ENCODE measurements at regions not wholly inside any gene's neighbourhood (a gene's known extent, or its start where the extent isn't known, plus 50 kb on each side); places are given as distances from the start of the nearest gene placed in this dataset.

DNA sequence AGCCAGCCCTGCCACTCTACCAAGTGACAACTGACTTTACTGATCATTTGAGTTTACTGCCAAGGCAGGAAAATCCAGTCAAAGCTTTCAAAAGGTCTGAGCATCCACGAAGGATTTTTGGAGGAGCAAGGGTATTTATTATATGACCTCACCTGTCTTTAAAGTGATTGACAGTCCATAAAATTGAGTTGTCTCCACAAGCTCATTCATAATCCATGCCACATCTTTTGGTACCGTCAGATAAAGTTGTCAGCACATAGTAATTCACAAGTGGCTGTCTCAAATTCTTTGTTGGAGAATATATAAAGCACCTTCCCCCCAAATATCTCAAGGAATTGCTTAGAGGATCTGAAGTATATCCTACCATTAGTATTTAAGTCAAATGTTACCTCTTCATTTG, 240.5 kb downstream of the METTL4 start:
- no peak for DNase-seq (ENCODE audit: low spot score)
- Histone ChIP-seq H3K27ac (no peak overlapping the region), H3K4me3 (no peak overlapping the region)
- no peak for TF ChIP-seq CTCF (IDR thresholded peaks at IDR 0.05)

DNA sequence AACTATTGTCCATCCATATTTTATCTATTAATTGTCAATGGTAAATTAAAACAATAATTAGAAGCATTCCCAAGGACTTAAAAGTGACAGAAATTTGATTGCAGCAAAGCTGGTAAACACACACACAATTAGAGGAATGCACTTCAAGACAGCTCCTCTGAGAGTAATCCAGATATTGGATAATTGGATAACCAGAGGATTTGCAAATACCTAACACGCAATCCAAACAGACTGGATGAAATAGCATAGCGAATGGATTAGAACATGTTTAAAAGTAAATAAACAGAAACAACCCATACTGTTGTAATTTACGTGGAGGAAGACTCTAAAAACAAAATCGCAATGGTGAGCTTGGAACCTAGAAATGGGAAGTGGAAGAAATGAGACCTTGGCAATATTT, 239.8 kb downstream of the METTL4 start:
- no peak overlapping the region for H3K27ac ChIP-seq
- H3K4me3 ChIP-seq, result no peak overlapping the region
- no peak for TF ChIP-seq CTCF (IDR thresholded peaks at IDR 0.05)
- DNase-seq (ENCODE audit: low spot score), result no peak

DNA sequence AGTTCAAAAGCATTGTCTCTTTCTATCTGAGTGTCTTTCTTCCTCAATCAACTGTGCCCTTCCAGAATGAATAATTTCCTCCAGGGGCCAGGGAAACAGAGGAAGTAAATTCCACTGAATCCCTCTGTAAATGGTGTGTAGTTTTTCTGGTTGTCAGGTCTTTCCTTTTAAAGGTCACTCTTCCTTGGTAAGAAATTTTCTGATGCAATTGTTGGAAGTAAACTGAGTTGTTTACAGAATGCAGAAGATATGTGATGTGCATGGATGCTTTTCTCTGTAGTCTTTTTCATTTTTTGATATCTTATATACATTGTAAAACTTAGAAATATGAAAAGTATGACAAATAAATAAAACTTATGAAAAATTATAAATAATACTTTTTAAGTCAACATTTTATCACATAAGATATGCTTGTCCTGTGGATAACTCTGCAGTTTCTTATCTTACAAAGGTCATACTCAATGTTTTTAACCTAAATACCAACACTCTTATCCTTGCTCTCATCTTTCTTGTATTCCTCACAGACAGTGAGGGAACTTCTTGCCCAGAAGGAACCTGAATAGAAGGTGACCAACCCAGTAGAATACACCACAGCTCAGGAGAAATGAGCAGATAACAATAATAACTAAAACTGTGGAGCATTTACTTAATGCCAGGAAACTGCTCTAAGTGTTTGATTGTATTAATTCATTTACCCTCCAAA, 234.5 kb downstream of the METTL4 start:
- TF ChIP-seq CTCF (IDR thresholded peaks at IDR 0.05), result no peak
- no peak overlapping the region for H3K4me3 ChIP-seq
- no peak overlapping the region for H3K27ac ChIP-seq
- DNase-seq (ENCODE audit: low spot score), result no peak

- no peak for TF ChIP-seq CTCF (IDR thresholded peaks at IDR 0.05)
- Histone ChIP-seq H3K4me3 (no peak overlapping the region), H3K27ac (no peak overlapping the region)
- no peak for DNase-seq (ENCODE audit: low spot score)
These were observed 233.7 kb downstream of the METTL4 start for GRCh38 chr18:2337552-2338141.

DNA sequence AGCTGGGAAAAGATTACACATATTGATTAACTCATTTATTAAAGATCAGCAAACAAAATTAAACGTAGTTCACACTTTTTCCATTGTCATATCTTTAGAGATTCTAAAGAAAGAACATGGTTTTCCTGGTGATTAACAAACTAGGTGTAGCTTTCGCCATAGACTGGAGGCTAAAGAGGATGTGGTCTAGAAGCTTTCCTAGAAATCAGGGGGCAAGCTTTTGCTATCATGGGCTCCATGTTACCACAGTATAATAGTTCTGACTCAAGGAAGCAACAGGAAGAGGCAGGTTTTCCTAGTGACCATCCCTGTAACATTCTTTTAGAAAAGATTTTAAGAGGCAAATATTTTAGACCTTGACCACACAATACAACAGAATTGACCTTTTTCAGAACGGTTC, 232.7 kb downstream of the METTL4 start:
- DNase-seq (ENCODE audit: low spot score), result no peak
- TF ChIP-seq CTCF (IDR thresholded peaks at IDR 0.05), result no peak
- no peak overlapping the region for H3K4me3 ChIP-seq
- no peak overlapping the region for H3K27ac ChIP-seq

DNA sequence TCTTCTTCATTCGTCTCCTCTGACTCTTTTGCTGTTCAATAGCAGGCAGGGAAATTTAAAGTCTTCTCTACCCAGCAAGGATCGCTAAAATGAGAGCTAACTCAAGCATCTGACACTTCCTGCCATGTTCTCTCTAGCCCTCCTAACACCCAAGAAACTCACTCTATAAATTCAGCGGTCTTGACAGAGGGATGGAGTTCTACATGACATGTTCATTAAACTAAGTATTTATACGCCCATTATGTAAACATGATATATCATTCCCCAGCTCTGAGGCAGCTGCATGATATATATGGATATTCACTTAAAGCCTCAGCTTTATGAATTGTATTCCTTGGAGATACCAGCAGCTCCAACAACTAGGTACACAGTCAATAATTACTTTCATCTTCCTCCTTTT, 231.0 kb downstream of the METTL4 start:
- Histone ChIP-seq H3K27ac (no peak overlapping the region), H3K4me3 (no peak overlapping the region)
- TF ChIP-seq CTCF (IDR thresholded peaks at IDR 0.05), result no peak
- no peak for DNase-seq (ENCODE audit: low spot score)

- Histone ChIP-seq H3K4me3 (no peak overlapping the region), H3K27ac (no peak overlapping the region)
- DNase-seq (ENCODE audit: low spot score), result no peak
- no peak for TF ChIP-seq CTCF (IDR thresholded peaks at IDR 0.05)
These were observed 223.3 kb downstream of the METTL4 start for GRCh38 chr18:2348003-2348402.
